SK-N-SH treated with all-trans-retinoic acid at 6 μM for 48 hours (cell line): ENCODE measurements at regions not wholly inside any gene's neighbourhood (a gene's known extent, or its start where the extent isn't known, plus 50 kb on each side); places are given as distances from the start of the nearest gene placed in this dataset.

Experiments used
- ARNTL ChIP-seq: fragments of 450-650 bp; formaldehyde crosslinking; IDR thresholded peaks from 2 replicates; pipeline ENCODE4 v1.5.0; 2020; ENCODE audit warnings: low read depth, mild to moderate bottlenecking, moderate library complexity, borderline replicate concordance
- CREB5 ChIP-seq: fragments of 250-450 bp; sonication (Bioruptor Pico); IDR thresholded peaks from 2 replicates; pipeline ENCODE4 v1.5.1; 2020; ENCODE audit warnings: low read depth, mild to moderate bottlenecking, moderate library complexity
- CSRNP3 ChIP-seq: fragments of 250-450 bp; sonication (Bioruptor Pico); IDR thresholded peaks from 2 replicates; pipeline ENCODE4 v1.5.1; 2021; ENCODE audit warnings: mild to moderate bottlenecking, moderate library complexity
- ESRRG ChIP-seq: fragments of 250-450 bp; sonication (Bioruptor Pico); IDR thresholded peaks from 2 replicates; pipeline ENCODE4 v1.6.1; 2021; ENCODE audit warnings: mild to moderate bottlenecking
- OSR1 ChIP-seq: fragments of 250-450 bp; sonication (Bioruptor Pico); IDR thresholded peaks from 2 replicates; pipeline ENCODE4 v1.8.0; 2022; ENCODE audit warnings: moderate library complexity, mild to moderate bottlenecking, inconsistent platforms
- PATZ1 ChIP-seq: fragments of 250-450 bp; sonication (Bioruptor Pico); IDR thresholded peaks from 2 replicates; pipeline ENCODE4 v1.8.0; 2020; ENCODE audit warnings: mild to moderate bottlenecking, moderate library complexity, borderline replicate concordance
- PPARA ChIP-seq: fragments of 250-450 bp; sonication (Bioruptor Pico); IDR thresholded peaks from 2 replicates; pipeline ENCODE4 v1.5.0; 2020; ENCODE audit warnings: mild to moderate bottlenecking, borderline replicate concordance
- RARB ChIP-seq: fragments of 250-450 bp; sonication (Bioruptor Pico); IDR thresholded peaks from 2 replicates; pipeline ENCODE4 v1.8.0; 2021; ENCODE audit warnings: mild to moderate bottlenecking, moderate library complexity
- SNAI2 ChIP-seq: fragments of 250-450 bp; sonication (Bioruptor Pico); IDR thresholded peaks from 2 replicates; pipeline ENCODE4 v1.5.0; 2020; ENCODE audit warnings: mild to moderate bottlenecking, moderate library complexity
- TCF4 ChIP-seq: fragments of 250-450 bp; sonication (Bioruptor Pico); IDR thresholded peaks from 2 replicates; pipeline ENCODE4 v1.8.0; 2021; ENCODE audit warnings: mild to moderate bottlenecking, moderate library complexity, borderline replicate concordance
- TOX ChIP-seq: fragments of 250-450 bp; sonication (Bioruptor Pico); IDR thresholded peaks from 2 replicates; pipeline ENCODE4 v1.8.0; 2021; ENCODE audit warnings: mild to moderate bottlenecking, moderate library complexity, borderline replicate concordance
- ZFP30 ChIP-seq: fragments of 450-650 bp; formaldehyde crosslinking; IDR thresholded peaks from 2 replicates; pipeline ENCODE4 v1.5.0; 2022; ENCODE audit warnings: mild to moderate bottlenecking, moderate library complexity
- ZNF70 ChIP-seq: fragments of 450-650 bp; formaldehyde crosslinking; IDR thresholded peaks from 2 replicates; pipeline ENCODE4 v1.5.0; 2020; ENCODE audit warnings: mild to moderate bottlenecking, moderate library complexity
- ZNF8 ChIP-seq: fragments of 450-650 bp; formaldehyde crosslinking; IDR thresholded peaks from 2 replicates; pipeline ENCODE4 v1.5.0; 2020; ENCODE audit warnings: mild to moderate bottlenecking, moderate library complexity

- no peak for TF ChIP-seq ARNTL (CRISPR knock-in tag)
- TF ChIP-seq CREB5: no peak
- no peak for TF ChIP-seq PATZ1 (CRISPR knock-in tag)
- TF ChIP-seq ZFP30 (CRISPR knock-in tag): no peak
- no peak for TF ChIP-seq OSR1
- no peak for TF ChIP-seq SNAI2
- TF ChIP-seq CSRNP3: no peak
- no peak for TF ChIP-seq ZNF70 (CRISPR knock-in tag)
- no peak for TF ChIP-seq RARB (CRISPR knock-in tag)
- no peak for TF ChIP-seq TCF4 (CRISPR knock-in tag)
- TF ChIP-seq TOX (CRISPR knock-in tag): no peak
- no peak for TF ChIP-seq ZNF8 (CRISPR knock-in tag)
- no peak for TF ChIP-seq ESRRG (CRISPR knock-in tag)
- TF ChIP-seq PPARA (CRISPR knock-in tag): no peak
These were observed 253.2 kb downstream of the NPHP4 start for GRCh38 chr1:5738911-5739462.
